ENCODE measurements at regions not wholly inside any gene's neighbourhood (a gene's known extent, or its start where the extent isn't known, plus 50 kb on each side); places are given as distances from the start of the nearest gene placed in this dataset.
A peak's percentile ranks its signal among the peaks of the same experiment; 100 is the strongest.

DNA sequence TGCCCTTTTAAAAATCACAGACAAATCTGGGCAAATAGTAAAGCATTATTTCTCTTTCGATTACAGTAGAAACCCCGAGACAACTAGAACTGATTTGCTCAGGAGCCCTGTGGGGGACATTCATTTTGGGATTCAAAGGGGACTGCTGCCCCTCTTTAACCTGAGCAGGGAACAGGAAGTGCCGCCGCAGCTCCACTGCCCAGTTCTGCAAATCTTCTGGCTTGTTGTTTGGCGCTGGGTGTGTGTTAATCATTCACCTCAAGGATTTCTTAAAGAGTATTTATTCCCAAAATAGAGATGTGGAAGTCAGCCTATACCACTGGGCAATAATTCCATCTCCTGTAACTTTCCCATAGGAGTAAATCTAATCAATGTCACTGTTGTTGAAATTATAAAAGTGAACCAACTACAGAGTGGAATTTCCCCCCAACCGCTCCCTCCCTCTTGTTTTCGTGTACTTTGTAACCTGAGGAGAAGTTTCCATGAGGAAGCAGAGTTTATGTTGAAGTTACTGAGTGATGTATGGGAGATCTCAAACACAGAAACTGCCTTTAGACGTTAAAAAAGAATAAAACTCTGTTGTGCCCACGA lies 515.8 kb downstream of the KLF12 start:
- no peak for DNase-seq (ENCODE audit: low read depth)

DNA sequence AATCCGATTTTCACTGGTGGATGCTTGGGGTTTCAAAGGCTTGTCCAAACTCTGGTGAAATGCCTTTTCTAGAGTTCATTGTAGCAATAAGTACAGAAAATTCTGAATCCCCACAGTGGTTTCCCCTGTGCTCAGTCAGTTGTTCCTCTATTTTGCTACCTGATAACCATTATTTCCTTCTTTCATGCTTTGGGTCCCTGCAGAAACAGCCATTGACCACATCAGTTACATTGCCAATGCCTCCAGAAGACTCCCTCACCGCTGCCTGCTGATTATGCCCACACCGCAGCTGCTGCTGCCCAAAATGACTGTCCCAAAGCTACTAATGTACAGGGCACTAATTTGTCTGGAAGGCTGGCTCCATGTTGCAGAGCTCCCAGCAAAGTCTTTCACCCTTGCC lies 517.3 kb downstream of the KLF12 start:
- no peak for DNase-seq (ENCODE audit: low read depth)

DNA sequence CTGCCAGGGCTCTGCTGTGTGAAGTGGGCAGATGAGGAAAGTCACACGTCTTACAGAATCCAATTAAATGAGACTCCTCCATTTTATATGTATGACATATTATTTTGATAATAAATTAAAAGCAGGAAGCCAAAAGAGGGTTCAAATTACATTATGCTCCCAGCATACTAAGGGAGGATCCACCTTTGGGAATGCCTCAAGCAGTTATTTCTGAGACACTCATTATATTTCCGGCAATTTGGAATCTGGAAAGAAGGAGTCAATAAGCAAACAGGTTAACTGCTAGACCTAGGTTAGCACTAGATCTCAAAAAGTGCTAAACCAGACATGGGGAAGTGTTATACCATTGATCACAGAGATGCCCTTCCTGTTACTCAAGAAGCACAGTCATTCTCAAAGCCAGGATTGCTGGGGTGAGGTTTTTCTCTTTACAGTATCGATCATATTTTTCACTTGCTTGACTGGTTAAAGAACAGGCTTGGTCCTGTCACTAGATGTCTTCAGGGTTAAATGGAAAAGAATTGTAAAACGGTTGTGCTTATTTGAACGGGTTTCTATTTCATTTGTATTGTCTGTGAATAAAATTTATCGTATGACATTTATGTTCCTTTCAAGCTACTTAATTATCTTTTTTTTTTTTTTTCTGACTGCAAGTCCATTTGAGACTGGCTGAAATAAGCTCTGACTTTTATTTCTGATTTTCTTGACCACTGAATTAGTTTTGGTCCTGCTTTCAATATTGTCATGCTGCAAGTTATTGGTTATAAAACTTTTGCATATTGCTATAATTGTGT lies 523.2 kb downstream of the KLF12 start:
- DNase-seq (ENCODE audit: low read depth): no peak

DNA sequence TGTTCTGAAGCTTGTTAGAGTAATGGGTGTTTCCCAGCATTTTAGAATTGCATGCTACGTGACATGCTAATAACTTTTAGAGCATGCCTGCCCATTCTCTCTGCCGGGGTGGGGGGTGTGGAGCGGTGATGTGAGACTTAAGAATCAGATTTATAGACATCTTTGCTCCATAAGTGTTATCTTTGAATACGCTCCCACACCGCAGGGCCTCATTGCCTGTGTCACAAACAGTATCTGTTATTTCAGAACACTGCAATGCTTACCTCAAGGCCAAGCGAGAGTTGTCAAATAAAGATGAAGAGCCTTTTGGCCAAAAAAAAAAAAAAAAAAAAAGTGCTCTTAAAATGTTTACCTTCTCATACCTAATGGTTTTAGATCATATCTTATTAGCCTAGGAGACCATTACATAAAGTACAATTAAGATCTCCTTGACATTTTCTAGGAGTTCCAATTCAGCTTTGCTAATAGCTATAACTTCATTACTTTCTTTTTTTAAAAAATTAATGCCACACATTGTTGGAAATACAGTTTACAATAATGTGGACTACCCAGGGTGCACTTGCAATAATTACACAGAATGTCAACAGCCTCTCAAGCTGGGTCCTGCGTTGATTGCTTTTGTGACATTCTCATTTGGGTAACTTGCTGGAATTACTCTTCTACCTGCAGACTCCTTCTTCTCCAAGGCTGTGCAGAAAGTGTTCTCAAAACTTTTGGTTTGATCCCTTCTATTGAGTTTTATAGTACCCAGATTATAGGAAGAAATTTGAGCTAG lies 525.3 kb downstream of the KLF12 start:
- no peak for DNase-seq (ENCODE audit: low read depth)

DNA sequence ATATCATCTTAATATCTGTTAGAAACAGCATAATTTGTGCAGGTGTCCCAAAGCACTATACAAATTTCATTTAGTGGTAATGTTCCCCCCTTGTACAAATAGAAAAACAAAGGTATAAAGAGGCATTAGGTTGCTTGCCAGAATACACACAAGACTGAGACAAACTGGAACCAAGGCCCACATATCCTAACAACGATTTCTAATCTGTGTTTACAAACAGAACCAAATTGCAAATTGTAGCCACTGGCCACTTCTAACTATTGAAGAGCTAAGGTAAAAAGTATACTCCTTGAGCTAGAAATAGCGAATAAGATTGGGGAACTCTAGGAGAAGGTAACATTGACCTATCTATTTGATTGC lies 526.1 kb downstream of the KLF12 start:
- no peak for DNase-seq (ENCODE audit: low read depth)

DNA sequence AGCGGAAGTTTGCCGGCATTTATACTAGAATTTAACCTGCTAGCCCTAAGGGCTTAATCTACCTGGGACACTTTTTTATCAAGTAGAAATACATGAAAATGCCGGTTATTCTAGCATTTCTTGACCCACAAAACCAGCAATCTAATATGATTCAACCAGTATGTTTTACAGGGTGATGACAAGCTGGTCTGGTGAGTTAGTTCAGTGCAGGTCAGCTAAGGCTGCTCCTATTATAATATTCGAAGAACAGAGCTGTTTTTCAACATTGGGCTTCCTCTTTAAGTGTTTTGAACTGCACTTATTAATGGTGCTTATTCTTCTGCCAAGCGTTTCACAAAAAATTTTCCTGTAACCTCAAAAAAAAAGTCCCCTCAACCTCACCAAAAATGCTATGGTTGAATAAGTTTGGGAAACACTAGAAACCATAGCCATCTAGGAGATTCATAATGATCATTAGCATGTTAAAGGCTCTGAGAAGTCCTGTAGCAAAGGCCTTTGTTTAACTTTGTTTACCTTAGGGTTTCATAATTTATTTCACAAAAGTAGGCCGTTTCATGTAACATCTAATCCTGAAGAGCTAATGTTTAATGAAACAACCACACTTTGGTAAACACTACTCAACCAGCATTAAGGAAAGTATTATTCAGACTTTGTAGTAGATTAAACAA lies 526.6 kb downstream of the KLF12 start:
- DNase-seq (ENCODE audit: low read depth): no peak

DNA sequence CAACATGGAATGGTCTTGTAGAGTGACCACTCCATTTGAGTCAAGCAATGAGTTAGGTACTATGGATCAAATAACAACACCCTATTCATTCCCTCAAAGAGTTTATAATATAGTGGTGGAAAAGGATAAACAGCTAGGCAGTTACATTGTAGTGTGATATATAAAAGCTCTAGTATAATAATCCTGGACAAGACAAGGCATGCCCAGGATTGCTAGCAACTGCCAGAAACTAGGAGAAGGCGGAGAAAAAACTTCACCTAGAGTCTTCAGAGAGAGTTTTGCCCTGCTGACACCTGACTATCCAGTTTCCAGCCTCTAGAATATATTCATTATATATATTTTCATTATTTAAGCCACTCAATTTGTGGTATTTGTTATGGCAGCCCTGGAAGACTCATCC lies 530.6 kb downstream of the KLF12 start:
- no peak for DNase-seq (ENCODE audit: low read depth)

DNA sequence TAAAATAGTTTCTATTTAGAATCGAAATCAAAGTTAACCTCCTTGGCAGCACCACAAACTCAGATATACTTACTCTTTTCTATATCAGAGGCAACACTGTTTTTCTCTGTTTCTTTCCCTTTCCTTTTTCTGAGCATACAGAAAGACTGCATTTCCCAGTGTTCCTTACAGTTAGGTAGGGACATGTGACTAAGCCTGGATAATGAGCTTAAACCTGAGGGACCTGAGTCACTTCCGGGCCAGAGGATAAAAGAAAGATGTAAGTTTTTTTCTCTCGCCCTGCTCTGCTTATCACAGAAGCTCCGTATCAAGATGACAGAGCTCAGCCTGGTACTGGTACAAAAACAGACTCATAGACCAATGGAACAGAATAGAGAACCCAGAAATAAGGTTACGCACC lies 531.9 kb downstream of the KLF12 start:
- DNase-seq (ENCODE audit: low read depth): no peak

DNA sequence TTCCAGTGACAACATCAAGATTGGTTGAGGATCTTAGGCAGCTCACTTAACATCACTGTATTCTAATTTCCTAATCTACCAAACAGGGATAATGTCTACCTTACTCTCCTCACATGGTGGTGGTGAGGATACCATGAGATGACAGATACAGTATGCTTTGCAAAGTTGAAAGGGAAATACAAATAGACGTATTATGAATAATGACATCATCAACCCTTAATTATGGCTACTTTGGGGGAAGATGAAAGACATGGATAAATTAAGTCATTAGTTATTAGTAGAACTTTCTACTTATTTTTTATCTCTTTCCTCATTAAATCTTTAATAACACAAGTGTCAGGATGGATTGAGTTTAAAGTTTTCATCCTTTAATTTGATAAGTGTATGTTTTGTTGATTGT lies 532.5 kb downstream of the KLF12 start:
- DNase-seq (ENCODE audit: low read depth): no peak

DNA sequence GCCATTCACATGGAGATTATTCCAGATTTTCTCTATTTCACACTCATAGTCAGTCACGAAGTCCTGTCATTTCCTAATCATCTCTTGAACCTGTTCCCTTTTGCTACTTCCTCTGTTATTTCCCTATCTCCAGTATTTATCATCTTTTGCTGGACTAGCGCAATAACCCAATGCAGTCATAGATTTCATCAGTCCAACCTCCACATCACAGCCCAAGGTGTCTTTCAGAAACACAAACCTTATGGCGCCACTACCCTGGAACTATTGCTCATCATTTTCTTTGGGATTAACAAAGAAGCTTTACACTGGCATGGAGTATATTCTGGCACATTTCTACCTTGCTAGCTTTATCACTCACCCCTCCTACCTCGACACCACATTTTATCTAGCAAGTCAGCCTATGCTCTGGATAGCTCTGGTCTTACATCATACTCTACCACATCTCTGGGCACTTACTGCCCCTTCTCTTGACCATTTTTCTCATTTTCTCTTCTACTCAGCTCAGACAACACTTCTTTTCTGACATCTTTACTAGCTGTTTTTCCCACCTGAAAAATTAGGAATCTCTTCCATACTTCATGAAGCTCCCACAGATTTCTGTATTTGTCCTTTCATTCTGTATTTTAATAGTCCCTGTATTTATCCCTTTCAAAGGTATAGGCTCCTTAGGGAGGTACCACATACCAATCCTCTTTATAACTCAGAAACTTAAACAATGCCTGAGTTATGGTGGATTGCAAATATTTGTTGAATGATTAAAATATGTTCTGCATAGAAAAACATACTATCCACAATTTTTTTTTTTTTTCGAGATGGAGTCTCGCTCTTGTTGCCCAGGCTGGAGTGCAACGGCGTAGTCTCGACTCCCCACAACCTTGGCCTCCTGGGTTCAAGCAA lies 534.7 kb downstream of the KLF12 start:
- DNase-seq (ENCODE audit: low read depth): no peak

DNA sequence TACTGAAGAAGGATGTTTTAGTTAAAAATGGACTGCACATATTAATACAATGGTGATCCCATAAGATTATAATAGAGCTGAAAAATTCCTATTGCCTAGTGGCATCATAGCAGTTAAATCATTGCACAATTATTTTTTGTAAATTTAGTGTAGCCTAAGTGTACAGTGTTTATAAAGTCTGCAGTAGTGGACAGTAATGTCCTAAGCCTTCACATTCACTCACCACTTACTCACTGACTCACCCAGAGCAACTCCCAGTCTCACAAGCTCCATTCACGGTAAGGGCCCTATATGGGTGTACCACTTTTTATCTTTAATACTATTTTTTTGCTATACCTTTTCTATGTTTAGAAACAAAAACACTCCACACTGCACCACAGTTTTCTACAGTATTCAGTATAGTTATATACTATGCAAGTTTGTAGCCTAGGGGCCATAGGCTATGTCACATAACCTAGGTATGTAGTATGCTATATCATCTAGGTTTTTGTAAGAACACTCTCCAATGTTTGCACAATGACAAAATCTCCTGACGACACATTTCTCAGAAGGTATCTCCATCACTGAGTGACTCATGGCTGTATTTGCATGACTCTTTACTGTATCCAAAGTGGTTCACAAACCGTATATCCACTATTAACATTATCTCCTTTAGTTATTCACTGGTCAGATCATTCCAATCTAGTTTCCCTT lies 536.0 kb downstream of the KLF12 start:
- peak; percentile 53 for DNase-seq (ENCODE audit: low read depth)

DNA sequence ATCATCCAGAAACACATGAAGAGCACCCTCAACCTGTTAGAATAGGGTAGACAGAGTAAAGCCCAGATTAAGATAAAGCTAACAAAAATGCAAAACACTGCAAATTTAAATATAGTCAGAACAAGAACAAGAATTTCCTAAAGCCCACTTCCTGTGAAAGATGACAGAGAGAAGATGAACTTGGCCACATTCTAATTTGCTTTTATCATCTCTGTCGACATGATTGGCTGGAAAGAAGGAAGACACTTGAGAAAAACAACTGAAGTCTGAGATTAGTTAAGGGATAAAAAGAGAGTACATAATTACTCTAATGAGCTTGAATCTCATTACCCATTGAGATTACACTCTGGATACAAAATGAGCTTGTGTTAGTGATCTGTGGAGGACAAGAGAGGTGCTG lies 537.6 kb downstream of the KLF5 start:
- no peak for DNase-seq (ENCODE audit: low read depth)

DNA sequence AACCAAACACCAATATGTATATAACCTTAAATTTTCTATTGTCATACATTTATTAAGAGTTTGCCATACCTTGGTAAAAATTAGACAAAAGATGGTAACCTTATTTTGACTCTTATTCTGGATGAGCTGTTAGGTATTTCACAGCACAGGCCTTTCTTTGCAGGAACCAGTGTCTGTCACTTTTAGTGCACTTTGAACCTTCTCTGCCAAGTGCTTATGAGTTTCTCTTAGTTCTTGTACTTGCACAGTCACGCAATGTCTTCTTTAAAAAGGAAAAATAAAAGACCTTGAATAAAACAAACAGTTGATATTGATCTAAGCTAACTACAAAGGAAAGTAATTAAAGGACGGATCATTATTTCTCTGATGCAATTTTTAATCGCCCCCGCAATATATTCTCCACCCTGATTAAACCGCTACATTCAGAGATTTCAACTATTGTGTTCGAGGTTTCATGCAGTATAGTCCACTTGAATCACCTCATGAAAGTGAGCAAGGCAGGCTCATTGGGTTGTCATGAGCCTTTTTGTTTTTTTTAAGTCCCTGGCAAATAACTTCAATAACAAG lies 534.5 kb downstream of the KLF5 start:
- no peak for DNase-seq (ENCODE audit: low read depth)

DNA sequence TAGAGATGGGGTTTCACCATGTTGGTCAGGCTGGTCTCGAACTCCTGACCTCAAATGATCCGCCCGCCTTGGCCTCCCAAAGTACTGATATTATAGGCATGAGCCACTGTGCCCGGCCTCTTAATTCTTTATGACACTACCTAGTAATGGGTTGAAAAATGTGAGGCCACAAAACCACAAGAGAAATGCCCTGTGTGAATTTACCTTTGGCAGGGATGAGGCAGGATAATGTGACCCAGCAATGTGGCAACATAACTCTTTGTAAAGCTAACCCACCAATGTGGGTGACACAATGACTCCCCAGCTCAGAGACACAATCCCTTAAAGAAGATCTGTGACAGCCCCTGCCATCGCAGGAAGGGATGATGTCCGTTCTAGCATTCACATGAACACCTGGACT lies 533.1 kb downstream of the KLF5 start:
- DNase-seq (ENCODE audit: low read depth): no peak

DNA sequence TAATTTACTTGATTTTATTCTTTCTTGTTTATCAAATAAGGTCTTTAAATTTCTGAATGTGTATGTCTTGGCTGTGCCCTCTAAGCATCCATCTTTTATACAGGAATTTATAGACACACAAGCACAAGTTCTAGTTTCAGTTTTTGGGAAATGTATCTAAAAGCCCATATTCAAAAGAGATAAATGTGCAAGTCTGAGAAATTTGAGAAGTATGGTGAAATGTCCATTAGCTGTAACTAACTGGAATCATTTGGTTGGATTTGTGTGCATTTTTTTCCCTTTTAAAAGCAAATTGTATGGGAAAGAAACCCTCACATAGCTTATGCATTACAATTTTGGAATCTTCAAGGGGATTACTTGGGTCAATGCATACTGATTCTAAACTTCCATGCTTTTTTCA lies 532.0 kb downstream of the KLF5 start:
- no peak for DNase-seq (ENCODE audit: low read depth)

DNA sequence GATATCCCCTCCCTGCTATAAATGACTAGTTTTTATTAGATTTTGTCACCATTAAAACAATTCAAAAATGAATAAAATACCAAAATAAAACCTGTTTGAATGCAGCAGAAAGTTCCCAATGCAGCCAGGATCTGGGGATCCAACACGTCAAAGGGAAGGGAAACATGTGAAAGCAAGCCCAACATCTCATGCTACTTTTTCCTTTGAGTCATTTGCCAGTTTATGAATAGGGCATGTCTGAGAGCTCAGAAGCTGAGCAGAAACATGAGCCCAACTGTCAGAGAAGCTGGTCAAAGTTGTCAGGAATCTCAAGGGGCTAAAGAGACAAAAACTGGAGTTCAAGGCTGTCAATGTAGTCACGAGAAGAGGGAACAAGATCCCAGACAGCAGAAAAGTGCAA lies 526.4 kb downstream of the KLF5 start:
- DNase-seq (ENCODE audit: low read depth): no peak

DNA sequence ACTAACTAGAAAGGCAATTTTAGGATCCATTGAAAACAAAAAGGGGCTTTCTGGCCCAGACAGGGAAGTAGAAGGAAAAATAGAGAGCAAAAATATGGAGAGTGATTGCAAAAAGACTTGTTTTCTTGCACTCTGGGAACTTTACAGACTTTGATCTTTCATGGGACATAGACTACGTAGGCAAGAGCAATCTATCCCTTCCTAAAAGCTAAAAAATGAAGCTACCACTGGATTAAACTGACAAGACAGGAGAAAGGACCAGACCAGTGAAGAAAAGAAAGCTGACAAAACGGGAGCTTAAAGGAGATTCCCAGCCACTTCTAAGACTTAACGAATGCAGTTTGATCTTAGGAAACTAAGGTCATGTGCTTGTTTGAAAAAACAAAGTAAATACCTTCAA lies 524.5 kb downstream of the KLF5 start:
- DNase-seq (ENCODE audit: low read depth): no peak

DNA sequence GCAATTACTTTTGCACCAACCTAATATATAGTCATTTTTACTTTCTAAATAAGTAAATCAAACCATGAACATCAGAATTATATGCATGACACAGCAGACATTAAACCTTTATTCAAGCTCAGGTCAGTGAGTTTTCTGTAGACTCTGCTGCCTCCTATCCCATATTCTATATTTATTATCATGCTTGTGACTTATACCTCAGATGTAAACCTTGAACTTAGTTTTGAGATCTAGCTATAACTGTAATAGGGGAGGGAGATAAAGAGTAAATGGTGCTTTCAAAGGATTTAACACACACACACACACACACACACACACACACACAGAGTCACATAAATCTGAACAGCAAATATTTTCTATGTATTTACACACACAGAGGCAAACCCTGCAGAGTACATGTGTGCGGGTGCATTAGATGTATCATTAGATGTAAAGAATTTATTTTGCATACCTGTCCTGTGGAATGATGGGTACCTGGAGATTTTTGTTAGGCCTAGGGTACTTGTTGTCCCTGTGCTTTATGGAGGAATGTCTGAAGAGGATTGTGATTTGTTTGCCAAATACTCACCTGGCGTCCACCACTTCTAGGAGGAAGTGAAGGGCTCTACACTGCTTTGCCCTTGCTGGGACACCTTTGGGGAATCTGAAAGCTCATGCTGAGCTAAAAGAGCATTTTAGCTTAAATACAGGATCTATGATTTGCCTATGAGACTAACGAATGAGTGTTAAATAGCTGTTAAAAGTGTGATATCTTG lies 521.9 kb downstream of the KLF5 start:
- DNase-seq (ENCODE audit: low read depth): no peak

DNA sequence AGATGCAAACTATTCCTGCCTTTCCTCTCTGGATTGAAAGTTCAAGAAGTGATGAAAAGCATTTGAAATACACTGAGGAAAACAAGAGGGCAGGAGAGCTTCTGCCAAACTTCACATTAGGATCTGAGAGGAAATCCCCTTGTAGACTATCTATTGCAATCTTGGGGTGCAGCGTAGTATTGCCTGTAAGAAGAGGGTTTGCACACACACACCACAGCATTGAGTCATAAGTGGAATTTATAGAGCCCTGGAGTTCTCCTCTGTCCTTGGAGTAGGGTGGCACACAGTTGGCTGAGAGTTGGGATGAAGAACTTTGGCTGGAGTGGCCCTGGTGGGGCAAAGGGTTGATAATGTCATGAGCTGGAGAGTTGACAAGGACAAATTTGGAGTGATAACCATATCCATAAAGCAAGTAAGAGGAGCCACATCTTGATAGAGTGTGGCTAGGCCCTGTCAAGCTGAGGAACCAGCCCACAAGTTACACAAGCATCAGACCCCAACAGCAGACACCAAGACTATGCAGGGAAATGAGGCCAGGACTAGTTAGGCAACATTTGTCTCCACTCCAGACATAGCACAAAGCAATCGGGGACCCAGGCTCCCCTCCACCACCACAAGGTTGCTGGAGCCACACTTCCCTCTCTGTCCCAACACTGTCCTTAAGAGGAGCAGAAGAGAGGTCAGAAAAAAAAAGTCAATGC lies 520.9 kb downstream of the KLF5 start:
- DNase-seq (ENCODE audit: low read depth): no peak
